HCEC 1CT (cell line): ENCODE measurements at regions not wholly inside any gene's neighbourhood (a gene's known extent, or its start where the extent isn't known, plus 50 kb on each side); places are given as distances from the start of the nearest gene placed in this dataset.
A peak's percentile ranks its signal among the peaks of the same experiment; 100 is the strongest.

Source experiments
- DNase-seq: peaks from one replicate; pipeline ENCODE4 v3.0.0-alpha.2; 2017

DNA sequence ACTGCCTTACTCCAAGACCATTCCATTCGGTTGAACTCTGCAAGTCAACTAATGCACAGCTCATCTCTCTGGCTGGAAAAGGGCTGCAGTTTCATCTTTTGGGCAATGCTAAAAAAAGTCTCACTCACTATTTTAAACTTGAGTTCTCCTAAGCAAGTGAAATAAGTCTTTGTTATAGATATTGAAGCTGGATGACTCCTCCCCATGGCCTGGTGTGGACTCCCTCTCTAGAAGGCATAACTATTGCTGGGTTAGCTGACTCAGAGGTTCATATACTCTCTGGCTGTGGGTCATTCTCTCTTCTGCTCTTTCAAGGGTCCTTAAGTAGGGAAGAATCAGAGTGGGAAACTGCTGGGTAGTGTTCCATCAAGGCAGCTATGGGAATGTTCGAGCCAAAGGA is 88.0 kb downstream of the XCL2 start:
- DNase-seq = peak; percentile 3

DNA sequence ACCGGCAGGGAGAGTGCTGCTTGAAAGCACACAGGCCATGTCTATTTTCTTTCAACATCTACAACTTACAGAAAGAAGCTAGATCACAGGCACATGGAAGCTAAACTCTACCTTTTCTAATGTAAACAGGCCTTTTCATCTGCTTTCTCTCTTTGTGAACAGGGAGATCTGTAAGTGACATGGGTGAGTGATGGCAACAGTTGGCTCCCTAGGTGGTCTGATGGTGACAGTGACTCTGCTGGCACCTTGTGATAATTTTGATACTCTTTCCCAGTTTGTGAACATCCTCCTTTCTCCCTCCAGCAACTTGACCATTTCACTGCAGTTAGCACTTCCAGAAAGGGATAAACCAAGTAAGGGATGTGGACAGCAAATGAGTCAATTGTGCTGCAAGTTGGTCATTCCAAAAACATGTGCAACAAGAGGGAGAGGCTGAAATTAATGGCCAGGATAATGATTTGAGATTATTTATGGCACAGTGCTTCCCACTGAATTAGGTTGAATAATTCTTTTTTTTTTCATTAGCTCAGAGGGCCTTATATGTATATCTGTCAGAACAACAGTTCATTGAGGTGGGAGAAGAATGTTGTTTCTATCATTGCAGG is 89.5 kb downstream of the XCL2 start:
- peak; percentile 70 for DNase-seq

DNA sequence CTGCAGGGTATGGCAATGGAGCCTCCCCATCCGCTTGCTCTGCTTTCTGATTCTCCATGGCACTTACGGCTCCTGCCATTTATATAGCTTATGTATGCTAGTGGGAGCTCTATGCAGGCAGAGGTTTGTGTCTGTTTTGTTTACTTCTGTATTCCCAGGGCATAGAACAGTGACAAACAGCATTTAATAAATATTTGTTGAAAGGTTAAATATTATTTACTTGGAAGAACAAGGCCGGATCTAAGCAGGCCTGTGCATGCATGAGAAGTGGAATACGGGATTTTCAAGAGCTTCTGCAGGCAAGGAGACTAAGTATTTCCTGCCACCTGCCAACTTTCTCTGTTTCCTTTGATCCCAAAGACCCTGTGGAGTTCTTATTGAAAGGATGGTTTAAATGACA is 90.7 kb downstream of the XCL2 start:
- DNase-seq = no peak

DNA sequence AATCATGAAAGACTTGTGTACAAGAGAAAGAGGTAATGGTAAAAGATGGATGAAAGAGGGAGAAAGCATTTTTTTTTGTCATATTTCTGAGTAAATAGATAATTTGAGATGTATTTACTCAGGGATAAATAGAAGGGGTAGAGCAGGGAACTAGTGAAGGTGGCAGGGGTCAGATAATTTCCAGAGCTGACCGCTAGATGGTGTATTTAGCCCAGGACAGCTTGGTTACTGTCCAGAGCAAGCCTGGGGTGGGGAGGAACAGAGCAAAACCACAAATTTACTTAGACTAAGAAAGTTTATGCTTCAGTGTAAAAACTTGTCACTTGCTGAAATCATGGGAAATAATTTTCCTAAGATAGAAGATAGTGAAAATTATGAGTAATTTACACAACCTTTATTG is 91.5 kb downstream of the XCL2 start:
- DNase-seq = peak; percentile 10

DNA sequence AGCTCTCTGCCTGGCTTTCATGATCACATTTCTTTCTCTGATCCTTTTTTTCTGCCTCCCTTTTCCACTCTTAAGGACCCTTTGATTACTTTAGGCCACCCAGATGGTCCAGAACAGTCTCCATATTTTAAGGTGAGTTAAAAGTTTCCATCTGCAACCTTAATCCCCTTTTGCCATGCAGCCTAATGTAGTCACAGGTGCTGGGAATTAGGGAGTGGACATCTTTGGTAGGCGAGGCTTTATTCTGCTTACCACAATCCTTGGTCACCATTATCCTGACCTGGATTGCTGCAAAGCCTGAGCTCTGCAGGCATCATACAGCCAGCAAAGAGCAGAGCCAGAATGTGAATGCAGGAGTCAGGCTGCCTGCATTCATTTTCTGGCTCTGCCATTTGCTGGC is 95.9 kb downstream of the XCL2 start:
- no peak for DNase-seq

DNA sequence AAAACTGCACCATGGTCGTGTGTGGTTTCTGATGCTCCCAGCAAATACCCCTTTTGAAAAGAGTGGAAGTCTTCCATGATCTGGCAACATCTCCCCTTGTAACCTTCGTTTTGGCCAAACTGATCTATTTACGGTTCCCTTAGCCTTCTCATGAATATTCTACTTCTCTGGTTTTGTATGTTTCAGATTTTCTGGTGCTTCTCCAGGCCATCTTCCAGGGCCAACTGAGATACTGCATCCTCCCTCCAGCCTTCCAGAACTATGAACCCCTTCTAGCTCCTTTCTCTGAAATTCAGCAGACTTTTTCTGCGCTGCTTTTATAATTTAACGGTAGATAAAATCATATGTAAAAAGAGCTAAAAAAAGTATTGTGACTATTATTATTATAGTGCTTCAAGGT is 97.7 kb downstream of the XCL2 start:
- DNase-seq = no peak

DNA sequence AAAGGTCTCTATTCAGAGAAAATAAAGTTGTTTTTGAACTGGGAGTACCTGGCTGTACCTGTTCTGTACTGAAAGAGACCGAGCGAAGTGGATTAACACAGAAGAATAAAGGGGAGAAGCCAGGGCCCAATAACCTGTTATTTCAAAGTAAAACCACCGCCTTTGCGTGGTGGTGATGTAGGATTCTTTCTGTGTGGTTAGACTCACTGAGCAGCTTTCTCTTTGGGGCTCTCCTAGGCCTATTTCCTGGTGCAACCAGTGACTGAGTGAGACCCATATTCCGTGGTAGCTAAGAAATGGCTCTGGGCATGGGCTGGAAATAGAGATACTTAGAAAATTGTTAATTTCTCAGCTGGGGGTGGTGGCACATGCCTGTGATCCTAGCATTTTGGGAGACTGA is 99.9 kb downstream of the XCL2 start:
- no peak for DNase-seq

DNA sequence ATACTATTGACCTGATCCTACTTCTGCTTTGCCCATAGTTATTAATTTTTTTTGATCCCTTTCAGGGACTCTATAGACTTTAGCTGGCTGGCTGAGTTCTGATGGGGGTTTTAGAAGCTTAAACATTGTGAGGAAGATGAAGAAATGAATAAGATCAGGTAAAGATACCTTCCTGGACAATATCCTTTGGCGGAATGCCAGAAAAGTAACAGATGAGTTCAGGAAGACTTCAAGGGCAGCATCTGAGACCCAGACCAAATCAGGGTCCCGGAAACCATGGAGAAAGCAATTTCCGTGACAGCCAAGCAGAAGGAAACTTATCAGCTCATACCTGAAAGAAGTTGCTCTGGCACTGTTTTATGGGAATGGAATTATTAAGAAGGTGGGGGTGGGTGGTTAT is 100.4 kb downstream of the XCL2 start:
- DNase-seq = no peak

DNA sequence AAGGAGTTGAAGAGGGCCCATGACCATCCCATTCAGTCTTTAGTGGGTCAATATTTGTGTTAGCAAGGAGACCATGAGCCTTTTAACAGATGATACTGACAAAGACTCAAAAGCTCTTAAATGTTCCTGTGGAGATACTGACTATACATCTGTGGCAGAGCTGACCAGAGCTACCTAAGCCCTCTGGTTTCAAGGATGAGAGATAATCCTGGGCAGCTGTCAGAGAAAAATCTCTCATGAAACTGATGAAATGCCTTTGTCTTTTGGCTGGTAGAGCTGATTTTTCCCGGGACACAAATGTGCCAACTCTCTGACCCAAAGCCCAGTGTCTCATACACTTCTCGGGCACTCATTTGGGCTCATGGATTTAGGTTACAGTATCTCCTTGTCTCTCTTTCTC is 100.9 kb downstream of the XCL2 start:
- no peak for DNase-seq

DNA sequence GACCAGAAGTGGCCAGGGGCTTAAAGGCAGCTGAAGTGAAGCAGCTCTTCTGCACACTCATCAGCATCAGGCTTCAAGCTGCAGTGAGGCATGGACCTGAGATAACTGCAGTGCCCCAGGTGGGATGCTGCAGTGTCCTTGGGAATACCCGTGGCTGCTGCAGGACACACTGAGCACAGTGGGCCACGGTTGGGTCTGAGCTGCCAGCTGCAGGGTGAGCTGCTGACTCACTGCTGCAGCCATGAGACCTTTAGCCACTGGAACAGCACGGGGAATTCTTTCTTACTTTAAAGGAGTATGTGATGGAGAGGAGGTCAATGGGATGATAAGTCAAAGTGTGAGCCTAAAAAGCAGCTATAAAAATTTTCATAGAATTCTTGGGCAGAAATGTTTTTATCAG is 102.1 kb downstream of the XCL2 start:
- peak; percentile 30 for DNase-seq

DNA sequence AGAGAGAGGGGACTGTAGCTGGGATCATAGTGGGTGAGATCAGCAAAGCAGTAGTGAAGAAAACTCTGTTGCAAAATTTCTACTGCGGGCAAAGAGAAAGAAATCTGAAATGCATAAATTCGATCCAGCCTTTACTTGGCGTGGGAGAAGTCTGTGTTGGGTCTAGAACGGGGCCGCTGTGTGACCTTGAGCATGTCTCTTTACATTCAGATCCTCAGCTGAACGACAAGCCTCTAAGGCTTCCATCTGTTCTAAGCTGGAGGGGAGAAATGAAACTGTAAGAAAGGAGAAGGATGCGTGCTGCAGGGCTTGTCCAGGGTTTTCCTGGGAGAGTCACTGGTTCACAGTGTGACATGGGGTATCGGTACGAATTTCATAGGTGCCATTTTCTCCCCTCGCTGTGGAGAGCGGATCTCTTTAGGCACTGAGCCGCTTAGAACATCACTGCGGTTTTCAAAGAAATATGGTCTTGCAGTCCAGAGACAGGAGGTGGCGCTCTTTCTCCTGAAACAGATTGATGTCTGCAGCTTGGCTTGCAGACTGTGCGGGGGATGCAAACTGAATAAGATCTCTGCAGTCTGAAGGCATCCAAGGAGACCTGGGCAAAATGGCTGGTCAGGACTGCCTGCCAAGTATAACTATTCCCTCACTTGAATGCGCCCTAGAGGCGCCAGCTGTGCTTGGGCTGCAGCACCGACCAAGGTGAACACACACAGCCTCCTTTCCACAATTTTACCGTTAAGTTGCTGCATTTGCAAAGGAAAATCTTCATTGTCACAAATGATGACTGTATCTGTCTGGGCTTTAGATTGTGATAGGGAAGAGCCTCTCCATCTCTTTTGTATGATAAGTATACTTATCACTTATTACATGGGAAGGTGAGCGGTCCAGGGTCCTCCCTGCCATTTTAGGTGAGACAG is 104.1 kb downstream of the XCL2 start:
- peak; percentile 82 for DNase-seq

DNA sequence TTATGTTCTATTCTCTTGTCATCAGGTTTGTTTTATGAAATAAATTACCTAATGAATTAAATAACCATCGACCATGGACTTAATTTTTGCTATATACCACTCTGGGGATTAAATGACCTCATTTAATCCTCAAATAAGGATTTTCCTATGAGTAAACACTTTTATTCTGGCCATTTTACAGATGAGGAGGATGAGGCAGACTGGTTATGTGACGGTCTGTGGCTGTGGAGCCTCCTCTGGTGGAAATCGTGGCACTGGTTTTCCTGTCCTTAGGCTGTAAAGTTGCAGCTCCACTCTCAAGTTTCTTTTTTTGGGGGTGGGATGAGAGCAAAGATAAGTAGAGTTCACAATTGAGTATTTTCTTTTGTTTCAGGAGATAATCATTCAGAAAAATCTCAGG is 105.2 kb downstream of the XCL2 start:
- no peak for DNase-seq

DNA sequence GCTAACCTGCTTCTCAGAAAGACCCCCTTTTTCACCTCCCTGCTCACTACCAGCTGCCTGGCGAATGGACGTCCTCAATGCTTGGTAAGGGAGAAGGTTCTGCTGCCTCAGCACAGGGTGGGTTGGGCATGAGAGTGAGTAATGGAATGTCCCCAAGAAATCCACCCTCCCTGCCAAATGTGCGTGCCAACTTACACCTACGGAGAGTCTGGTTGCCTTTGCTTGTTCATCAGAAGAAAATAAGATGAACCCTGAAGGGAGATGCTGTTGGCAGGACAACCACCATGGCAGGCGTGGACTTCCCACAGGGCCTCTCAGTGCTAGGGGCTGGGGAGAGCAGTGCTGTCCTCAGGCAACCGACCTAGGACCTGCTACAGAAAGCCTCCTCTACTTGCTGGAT is 106.0 kb downstream of the XCL2 start:
- no peak for DNase-seq

DNA sequence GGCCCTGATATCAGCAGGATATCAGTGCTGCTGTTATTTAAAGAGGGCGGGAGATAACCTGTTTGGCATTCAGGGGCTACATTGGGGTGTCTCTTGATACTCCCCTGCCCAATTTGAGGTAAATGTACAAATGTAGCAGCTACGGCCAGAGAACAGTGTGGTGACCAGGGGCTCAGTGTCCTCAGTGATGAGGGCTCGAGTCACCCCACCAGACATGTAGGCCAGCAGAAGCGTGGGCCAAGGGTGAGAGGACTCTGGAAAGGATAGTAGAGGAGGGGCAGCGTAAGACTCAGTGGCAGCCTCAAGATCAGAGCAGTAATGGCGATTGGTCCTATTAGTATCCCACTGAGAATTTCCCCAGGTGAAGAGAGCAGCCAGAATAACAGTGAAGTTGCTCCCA is 108.4 kb downstream of the XCL2 start:
- DNase-seq = no peak

DNA sequence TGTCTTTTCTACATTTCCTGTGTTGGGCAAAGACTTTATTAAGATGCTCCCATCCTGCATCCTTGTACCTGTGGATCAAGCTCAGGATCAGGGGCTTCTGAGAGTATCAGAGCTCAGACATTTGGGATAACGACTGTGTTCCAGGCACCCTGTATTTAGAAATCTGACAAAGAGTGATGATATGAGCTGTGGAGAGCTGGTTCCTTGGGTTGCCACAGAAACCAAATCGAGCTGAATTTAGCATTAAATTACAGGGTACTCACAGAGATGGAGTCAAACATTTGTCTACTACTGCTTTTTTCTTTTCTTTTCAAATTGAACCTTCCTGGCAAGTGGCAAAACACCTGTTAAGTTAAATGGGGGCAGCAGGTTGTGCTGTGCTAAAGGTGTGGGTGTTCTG is 110.6 kb downstream of the XCL2 start:
- DNase-seq = no peak

DNA sequence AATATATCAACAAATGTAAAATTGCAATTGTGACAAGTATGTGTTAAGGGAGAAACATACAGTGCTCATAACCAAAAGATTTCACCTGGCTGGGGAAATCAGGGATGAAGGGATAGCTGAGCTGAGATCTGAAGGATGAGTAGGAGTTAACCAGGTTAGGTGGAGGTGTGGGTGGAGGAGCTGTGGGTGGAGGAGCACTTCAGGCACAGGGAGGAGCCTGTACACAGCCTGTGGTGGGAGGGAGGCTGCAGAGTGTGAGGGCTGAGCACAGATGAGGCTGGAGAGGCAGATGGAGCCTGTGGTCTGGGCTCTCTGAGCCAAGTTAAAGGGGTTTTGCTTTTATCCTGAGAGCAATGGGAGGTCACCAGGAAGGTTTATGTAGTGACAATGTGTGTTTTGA is 111.9 kb downstream of the XCL2 start:
- no peak for DNase-seq

DNA sequence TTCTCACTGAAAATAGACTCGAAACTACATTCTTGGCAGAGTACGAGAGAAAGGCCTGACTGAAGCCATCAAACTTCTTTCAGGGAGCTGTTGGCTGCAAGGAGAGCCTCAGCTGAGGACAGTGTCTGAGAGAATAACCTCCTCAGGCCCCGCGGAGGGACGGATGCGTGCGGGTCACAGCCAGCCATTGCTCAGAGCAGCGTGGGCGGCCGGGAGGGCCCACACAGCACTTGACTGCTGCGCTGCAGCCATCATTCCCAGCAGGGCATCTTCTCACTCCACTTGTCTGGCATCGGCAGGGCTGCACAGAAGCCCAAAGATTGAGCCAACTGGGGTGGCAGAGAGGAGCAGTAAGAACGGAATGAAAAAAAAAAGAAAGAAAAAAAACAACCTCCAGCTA is 113.5 kb downstream of the XCL2 start:
- DNase-seq = no peak

DNA sequence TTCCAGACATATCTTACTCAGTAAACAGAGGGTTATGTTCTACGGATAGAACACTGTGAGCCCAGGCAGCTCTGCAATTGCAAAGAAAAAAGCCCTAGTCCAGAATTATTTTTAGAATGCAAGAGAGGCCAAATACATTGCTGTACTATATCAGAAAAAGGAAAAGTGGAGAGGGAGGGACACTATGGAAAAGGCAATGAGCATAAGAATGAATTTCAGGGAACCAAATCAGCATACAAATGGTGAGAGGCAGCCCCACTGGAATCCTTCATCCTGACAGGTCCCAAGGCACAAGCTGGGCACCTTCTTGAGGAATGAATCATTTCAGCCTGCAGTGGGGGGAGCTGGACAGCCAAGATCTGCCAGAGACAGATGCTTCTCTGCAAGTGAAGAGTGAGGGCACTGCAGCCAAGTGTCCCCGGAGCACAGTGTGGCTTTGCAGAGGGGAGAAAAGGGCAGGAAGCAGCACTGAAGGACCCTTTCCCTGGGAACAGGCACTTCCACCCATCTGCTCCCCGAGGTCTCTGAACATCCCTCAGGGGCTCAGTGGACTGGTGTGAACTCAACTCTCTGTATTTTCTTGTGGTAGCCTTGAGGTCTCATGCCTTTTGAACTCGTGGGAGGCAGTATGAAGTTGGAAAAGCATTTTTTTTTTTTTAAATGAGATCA is 115.6 kb downstream of the XCL2 start:
- DNase-seq = peak; percentile 13

DNA sequence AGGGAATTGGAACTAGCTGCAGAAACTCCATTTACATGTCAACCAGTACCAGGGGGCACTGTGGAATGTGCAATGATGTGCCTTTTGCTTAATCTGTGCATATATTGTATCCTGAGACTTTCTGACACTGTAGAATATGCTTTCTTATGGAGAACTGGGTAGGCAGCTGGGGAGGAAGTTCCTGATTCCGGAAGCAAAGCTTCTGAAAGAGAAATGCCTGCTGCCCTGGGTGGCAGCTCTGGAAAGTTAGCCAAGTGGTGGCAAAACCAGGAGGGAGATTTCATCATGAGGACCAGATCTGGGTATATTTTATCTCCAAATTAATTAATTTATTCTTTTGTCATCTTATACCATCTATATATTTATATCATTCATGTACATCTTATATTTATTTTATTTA is 116.7 kb downstream of the XCL2 start:
- no peak for DNase-seq

DNA sequence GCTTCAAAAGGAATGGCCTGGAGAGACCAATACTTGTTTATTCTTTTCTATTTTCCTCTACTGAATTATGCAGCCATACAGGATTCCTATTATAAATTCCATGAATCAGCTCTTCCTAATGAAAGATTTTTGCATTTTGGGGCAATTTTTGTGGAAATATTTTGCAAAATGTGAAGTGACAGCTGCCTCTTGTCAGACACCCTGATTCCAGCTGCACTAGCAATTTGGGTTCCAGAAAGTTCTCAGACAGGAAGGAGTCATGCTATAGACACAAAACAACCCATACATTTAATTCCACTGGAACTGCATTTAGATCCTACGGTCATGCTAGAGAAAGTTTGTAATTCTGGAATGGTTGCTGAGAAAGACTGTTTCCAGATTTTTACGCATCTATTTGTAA is 119.5 kb downstream of the XCL2 start:
- DNase-seq = no peak

DNA sequence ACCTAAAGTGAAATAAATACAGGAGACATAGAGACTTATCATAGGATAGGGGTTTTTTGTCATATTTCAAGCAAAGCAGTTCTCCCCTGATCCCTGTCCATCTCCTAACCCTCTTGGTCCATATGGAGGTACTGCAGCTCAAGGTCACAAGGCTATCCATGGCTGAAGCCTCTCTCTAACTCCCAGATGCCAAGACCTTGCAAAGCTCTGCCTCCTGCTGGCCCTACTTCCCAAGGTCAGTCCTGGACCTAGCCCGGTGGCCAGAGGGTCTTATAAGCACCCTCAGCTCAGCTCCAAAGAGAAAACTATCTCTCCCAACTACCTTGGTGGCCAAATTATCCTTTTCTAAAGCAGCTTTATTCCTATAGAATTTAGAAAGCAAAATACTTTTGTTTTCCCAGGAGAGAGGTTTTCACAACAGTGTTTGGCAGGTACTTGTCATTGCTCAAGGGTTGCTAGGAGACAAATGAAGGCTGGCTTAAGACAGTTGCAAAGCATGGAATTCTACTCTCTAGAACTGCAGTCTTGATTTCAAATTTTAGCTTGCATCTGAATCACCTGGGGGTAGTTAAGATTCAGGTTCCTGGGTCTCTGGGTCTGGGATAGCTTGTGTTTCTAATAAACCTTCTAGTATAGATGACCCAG is 121.5 kb downstream of the XCL2 start:
- no peak for DNase-seq

DNA sequence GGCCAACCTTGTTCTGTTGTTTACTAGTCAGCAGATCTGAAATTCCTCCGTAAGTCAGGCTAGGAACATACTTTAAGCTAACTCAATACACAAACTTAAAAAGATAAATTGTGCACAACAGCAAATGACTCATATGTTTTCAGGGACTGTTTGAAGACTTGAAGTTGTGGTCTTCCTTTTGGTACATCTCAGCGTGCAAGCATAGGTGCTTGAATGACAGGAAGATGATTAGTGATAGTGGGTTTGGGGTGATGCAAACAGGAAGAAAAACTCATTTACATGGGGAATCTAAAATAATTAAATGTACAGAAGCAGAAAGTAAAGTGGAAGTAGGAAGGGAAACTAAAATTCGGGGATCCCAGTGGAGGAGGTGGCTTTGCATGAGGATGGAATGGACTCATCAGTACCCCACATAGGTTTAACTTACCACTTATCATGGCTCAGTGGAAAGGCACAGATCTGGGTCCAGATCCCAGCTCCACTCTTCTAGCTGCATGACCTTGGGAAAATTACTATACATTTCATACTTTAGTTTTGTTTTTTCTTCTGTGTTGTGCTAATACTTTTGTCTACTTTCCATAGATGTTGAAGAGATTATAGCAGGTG is 122.3 kb downstream of the XCL2 start:
- DNase-seq = no peak

DNA sequence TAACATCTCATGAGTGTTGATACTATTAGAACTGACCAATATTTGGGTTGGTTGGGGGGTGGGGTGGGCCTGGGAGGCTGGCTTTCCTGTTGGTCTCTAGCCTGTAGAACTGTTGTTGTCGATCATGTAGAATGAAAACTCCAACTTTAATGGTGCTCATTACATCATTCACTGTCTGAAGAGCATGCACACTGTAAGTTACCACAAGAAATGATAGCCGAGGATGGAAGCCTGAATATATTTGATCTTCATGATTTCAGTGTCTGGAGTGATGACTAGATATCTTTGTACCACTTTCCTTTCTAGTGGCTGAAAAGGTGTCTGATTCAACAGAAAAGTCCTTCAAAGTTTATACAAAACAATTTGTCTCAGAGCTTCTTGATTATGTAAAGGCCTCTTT is 123.6 kb downstream of the XCL2 start:
- no peak for DNase-seq
